Tibial nerve (tissue), 3 donors: ENCODE measurements at regions not wholly inside any gene's neighbourhood (a gene's known extent, or its start where the extent isn't known, plus 50 kb on each side); places are given as distances from the start of the nearest gene placed in this dataset.

ENCODE experiments used
- CTCF ChIP-seq, 5 experiments: fragments of 200-600 bp in 3 of 5; fragments of 450-650 bp in 2 of 5; sonication (generic) in 3 of 5; IDR thresholded peaks; one replicate each; pipeline ENCODE4 v1.5.1; 2016 to 2019; ENCODE audit warnings: antibody characterized with exemption in 5 of 5, mild to moderate bottlenecking in 3 of 5, moderate library complexity in 2 of 5
- POLR2A ChIP-seq, 2 donors: fragments of 450-650 bp; IDR thresholded peaks; one replicate each; pipeline ENCODE4 v1.6.1; 2017; ENCODE audit warnings: antibody characterized with exemption in 2 of 2, mild to moderate bottlenecking in 2 of 2, moderate library complexity in 2 of 2

DNA sequence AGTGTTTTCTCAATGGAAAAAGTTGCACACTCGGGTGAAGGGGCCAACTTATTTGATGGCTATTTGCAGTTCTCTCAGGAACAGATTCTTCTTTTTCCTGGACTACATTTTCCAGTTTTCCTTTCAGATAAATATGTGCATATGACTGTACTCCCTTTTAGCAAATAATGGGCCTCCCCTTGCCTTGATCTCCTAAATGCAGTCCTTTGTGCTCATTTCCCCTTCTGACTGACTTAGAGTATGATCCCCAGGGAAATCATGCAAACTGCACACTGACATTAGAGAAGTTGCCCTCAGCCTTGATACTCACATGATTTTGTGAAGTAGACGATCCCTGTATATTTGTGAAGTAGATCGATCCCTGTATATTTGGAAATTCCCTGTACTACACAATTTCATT lies 492.9 kb upstream of the NOVA1 start:
- no peak for TF ChIP-seq CTCF (IDR thresholded peaks at IDR 0.05)
- no peak for TF ChIP-seq POLR2A (IDR thresholded peaks at IDR 0.05)
